Body of pancreas (tissue), 4 donors: ENCODE measurements at regions not wholly inside any gene's neighbourhood (a gene's known extent, or its start where the extent isn't known, plus 50 kb on each side); places are given as distances from the start of the nearest gene placed in this dataset.

ENCODE experiments used
- ATAC-seq: fragments of 150-250 bp; one replicate; pipeline ENCODE4 v1.9.1; 2016
- DNase-seq, 4 donors: peaks; one replicate each; pipeline ENCODE4 v3.0.0-alpha.2; 2019
- H3K27ac ChIP-seq, 4 donors: fragments of 200-600 bp; sonication (generic); 1 replicate in 3 of 4; 2 replicates in 1 of 4; pipeline versions ENCODE4 v1.5.1 to v1.6.1; 2016 to 2019; ENCODE audit warnings: mild to moderate bottlenecking in 1 of 4, mixed read lengths in 1 of 4, moderate library complexity in 1 of 4
- H3K27me3 ChIP-seq, 2 donors: fragments of 200-600 bp; sonication (generic); one replicate each; pipeline ENCODE4 v1.6.0; 2016; ENCODE audit warnings: mild to moderate bottlenecking in 1 of 2
- H3K36me3 ChIP-seq, 2 donors: fragments of 200-600 bp; sonication (generic); replicated peaks in 1 of 2; 2 replicates each; pipeline ENCODE4 v1.5.1; 2016; ENCODE audit warnings: low read depth in 2 of 2; ENCODE audit not compliant: insufficient read depth in 1 of 2
- H3K4me1 ChIP-seq: fragments of 200-600 bp; sonication (generic); one replicate; pipeline ENCODE4 v1.6.0; 2016
- H3K4me3 ChIP-seq, 2 donors: fragments of 200-600 bp; sonication (generic); 1 replicate in 1 of 2; 2 replicates in 1 of 2; pipeline ENCODE4 v1.5.1; 2016 to 2019
- H3K9me3 ChIP-seq, 3 donors: fragments of 200-600 bp; sonication (generic); 1 replicate in 2 of 3; 2 replicates in 1 of 3; pipeline ENCODE4 v1.5.1; 2016
- POLR2A ChIP-seq, 3 donors: fragments of 450-650 bp; IDR thresholded peaks; one replicate each; pipeline ENCODE4 v1.6.1; 2016; ENCODE audit warnings: antibody characterized with exemption in 3 of 3, mild to moderate bottlenecking in 2 of 3
- WGBS, 2 donors: methylation state at CpG; one replicate each; pipeline ENCODE4 v1.1.5; 2017; 5-methylcytosine and 5-hydroxymethylcytosine counted together
- intact Hi-C: fragments of 100-400 bp; cut with DNase I; formaldehyde crosslinking; loops from one replicate; pipeline ENCODE4 v1.15.1; 2023
- TF ChIP-seq, protein P1 (sequence below), 7 experiments: fragments of 450-650 bp in 4 of 7; fragments of 200-600 bp in 3 of 7; sonication (generic) in 3 of 7; IDR thresholded peaks; one replicate each; pipeline ENCODE4 v1.5.1; 2016 to 2019; ENCODE audit warnings: antibody characterized with exemption in 7 of 7

DNA sequence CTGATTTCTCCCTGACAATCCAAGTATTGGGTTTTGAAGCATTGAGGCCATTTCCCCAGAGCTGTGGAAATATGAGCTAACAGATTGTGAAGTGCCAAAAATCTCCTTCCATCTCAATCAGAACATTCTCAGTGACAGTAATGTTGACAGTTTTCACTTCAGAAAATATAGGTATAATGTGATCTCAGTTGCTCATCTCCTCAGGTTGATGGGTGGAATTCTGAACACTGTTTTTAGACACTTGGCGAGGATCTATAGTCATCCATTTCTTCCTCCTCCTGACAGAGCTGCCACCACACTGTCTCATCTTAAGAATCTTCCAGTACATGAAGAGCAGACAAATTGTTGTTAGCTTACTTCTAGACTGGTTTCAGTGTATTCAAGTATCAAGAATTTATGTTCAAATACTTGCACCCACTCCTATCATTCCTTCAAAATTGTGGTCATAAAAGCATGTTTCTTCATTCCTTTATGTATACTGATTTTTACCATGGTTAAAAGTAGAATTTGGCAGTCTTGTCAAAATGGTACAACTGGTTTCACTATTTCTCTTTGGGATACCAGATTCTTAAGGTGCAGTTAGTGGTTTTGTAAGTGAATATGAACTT is 199.7 kb upstream of the TLE4 start:
- Histone ChIP-seq H3K36me3 (no peaks in the 10 kb centered on the region), H3K9me3 (no peaks in the 10 kb centered on the region), H3K4me3 (no peak overlapping the region), H3K4me1 (no peaks in the 10 kb centered on the region), H3K27me3 (no peaks in the 10 kb centered on the region), H3K27ac (no peak overlapping the region)
- DNase-seq (no peak), ATAC-seq (no peak)
- intact Hi-C loops, result no loop called here
- WGBS, 2 donors, result 83 to 100% methylated on average over 1 of the region's 1 CpG
- TF ChIP-seq, protein P1, sequence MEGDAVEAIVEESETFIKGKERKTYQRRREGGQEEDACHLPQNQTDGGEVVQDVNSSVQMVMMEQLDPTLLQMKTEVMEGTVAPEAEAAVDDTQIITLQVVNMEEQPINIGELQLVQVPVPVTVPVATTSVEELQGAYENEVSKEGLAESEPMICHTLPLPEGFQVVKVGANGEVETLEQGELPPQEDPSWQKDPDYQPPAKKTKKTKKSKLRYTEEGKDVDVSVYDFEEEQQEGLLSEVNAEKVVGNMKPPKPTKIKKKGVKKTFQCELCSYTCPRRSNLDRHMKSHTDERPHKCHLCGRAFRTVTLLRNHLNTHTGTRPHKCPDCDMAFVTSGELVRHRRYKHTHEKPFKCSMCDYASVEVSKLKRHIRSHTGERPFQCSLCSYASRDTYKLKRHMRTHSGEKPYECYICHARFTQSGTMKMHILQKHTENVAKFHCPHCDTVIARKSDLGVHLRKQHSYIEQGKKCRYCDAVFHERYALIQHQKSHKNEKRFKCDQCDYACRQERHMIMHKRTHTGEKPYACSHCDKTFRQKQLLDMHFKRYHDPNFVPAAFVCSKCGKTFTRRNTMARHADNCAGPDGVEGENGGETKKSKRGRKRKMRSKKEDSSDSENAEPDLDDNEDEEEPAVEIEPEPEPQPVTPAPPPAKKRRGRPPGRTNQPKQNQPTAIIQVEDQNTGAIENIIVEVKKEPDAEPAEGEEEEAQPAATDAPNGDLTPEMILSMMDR (IDR thresholded peaks at IDR 0.05), result no peak
- no peak for TF ChIP-seq POLR2A (IDR thresholded peaks at IDR 0.05)

DNA sequence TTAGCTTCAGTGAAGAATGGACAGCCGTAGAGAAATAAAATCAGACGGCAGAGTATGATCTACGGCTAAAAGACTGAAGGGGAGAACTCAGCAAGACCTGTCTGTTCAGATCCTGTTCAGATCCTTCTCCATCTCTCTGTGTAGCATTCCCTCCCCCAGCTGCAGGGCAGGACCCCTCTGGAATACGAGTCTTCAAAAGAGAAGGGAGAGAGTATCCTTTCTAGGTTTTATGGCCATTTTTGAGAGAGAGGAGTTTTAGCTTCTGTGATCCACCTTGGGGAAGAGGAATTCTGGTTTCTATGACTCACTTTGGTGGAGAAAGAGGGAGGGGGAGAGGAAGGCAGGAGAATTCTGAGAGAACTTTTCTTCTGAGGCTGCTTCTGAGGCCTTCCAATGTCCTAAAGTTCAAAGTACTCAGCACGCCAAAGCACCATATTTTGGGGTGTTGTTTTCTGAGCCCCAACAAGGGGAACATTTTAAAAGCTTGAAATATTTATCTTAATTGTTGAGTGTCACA is 194.4 kb upstream of the TLE4 start:
- intact Hi-C loops, result no loop called here
- TF ChIP-seq, protein P1 (IDR thresholded peaks at IDR 0.05), result no peak
- TF ChIP-seq POLR2A (IDR thresholded peaks at IDR 0.05), result no peak
- H3K9me3 ChIP-seq, result no peaks in the 10 kb centered on the region
- no peaks in the 10 kb centered on the region for H3K27me3 ChIP-seq
- no peak overlapping the region for H3K4me3 ChIP-seq
- no peak overlapping the region for H3K27ac ChIP-seq
- H3K4me1 ChIP-seq, result no peaks in the 10 kb centered on the region
- no peaks in the 10 kb centered on the region for H3K36me3 ChIP-seq
- DNase-seq, result no peak
- no peak for ATAC-seq
- WGBS, 2 donors, result 90% methylated on average over 5 of the region's 5 CpGs

DNA sequence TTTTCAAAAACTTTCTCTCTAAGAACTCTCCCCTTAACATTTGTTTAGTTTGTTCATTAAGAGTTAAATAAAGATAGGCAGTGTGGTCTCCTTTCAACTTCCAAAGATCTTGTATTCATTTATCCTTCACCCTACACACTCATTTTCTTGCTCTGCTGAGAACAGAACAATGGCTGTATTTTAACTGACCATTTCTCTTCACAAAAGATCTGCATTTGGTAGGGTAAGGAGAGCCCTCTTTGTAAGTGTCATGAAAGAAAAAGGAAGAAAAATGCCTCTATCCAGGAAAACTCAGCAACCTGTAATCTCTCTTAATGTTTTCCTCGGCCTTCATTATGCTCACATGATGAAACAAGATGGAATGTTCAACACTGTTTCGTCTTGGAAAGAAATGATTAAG is 193.7 kb upstream of the TLE4 start:
- ATAC-seq (no peak), DNase-seq (no peak)
- no peaks in the 10 kb centered on the region for H3K4me1 ChIP-seq
- no peak for TF ChIP-seq POLR2A (IDR thresholded peaks at IDR 0.05)
- TF ChIP-seq, protein P1 (IDR thresholded peaks at IDR 0.05), result no peak
- H3K27ac ChIP-seq, result no peak overlapping the region
- no peak overlapping the region for H3K4me3 ChIP-seq
- intact Hi-C loops, result no loop called here
- WGBS, 2 donors, result 33 to 37% methylated on average over 2 of the region's 2 CpGs
- H3K36me3 ChIP-seq, result no peaks in the 10 kb centered on the region
- H3K27me3 ChIP-seq, result no peaks in the 10 kb centered on the region
- no peaks in the 10 kb centered on the region for H3K9me3 ChIP-seq

DNA sequence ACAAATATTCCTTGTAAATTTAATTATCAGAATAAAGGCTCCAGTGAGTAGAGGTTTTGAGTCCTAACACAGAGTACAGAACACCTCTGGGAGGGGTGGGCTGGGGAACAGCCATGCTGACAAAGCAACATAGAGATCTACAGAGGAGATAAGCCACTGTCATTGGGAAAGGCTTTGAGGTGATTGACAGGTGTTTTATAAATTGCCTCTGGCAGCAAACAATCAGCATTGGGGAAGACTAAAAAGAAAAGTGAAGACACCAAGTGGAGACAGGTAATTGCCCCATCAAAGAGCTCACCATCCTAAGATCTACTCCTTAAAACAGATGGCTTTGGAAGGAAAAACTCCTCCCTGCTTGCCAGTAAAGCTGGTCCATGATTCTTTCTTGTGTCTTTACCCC is 189.7 kb upstream of the TLE4 start:
- Histone ChIP-seq H3K4me3 (no peak overlapping the region), H3K36me3 (no peaks in the 10 kb centered on the region), H3K4me1 (no peaks in the 10 kb centered on the region), H3K27me3 (no peaks in the 10 kb centered on the region), H3K27ac (no peak overlapping the region), H3K9me3 (no peaks in the 10 kb centered on the region)
- TF ChIP-seq, protein P1 (IDR thresholded peaks at IDR 0.05), result no peak
- no peak for TF ChIP-seq POLR2A (IDR thresholded peaks at IDR 0.05)
- no peak for ATAC-seq
- intact Hi-C loops, result no loop called here
- no peak for DNase-seq

DNA sequence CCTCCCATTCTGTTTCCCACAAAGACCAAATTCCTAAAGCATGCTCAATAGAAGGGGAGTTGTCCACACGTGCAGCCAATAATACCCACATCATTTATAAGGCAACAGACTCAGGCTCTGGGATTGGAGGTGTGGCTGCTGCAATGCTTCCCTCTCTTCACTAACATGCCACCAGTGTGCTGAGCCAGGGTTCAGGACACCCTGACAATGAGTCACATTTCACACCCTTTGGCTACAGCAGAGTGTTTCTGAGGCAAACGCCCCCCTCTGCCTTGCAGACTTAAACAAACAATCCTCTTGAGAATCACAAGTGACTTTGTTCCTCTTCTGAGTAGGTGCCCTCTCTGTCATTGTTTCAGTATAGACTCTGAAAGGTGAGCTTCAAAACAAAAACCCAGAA is 189.3 kb upstream of the TLE4 start:
- no peaks in the 10 kb centered on the region for H3K4me1 ChIP-seq
- no peaks in the 10 kb centered on the region for H3K36me3 ChIP-seq
- ATAC-seq (no peak), DNase-seq (no peak)
- H3K27ac ChIP-seq, result no peak overlapping the region
- intact Hi-C loops, result no loop called here
- no peaks in the 10 kb centered on the region for H3K9me3 ChIP-seq
- no peaks in the 10 kb centered on the region for H3K27me3 ChIP-seq
- TF ChIP-seq, protein P1 (IDR thresholded peaks at IDR 0.05), result no peak
- TF ChIP-seq POLR2A (IDR thresholded peaks at IDR 0.05), result no peak
- WGBS, 2 donors, result 21 to 23% methylated on average over 2 of the region's 2 CpGs
- no peak overlapping the region for H3K4me3 ChIP-seq
